ENCODE measurements at regions not wholly inside any gene's neighbourhood (a gene's known extent, or its start where the extent isn't known, plus 50 kb on each side); places are given as distances from the start of the nearest gene placed in this dataset.

DNA sequence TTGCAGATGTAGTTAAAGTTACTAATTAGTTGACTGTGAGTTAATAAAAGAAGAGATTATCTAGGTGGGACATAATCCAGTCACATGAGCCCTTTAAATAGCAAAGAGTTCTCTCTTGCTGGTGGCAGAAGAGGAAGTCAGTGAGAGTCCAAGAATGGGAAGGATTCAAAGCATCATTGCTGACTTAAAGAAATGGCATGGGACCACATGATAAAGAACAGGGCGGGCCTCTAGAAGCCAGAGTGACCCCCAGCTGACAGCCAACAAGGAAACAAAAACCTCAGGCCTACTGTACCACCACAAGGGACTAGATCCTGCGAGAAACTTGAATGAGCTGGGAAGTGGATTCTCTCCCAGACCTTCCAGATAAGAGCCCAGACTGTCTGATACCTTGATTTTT lies 447.2 kb upstream of the CCDC54 start:
- H3K27ac ChIP-seq, result no peak overlapping the region
- TF ChIP-seq, protein P1, sequence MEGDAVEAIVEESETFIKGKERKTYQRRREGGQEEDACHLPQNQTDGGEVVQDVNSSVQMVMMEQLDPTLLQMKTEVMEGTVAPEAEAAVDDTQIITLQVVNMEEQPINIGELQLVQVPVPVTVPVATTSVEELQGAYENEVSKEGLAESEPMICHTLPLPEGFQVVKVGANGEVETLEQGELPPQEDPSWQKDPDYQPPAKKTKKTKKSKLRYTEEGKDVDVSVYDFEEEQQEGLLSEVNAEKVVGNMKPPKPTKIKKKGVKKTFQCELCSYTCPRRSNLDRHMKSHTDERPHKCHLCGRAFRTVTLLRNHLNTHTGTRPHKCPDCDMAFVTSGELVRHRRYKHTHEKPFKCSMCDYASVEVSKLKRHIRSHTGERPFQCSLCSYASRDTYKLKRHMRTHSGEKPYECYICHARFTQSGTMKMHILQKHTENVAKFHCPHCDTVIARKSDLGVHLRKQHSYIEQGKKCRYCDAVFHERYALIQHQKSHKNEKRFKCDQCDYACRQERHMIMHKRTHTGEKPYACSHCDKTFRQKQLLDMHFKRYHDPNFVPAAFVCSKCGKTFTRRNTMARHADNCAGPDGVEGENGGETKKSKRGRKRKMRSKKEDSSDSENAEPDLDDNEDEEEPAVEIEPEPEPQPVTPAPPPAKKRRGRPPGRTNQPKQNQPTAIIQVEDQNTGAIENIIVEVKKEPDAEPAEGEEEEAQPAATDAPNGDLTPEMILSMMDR (IDR thresholded peaks at IDR 0.05), result no peak
- no peak for TF ChIP-seq ZFX (IDR thresholded peaks at IDR 0.05; ENCODE audit: borderline replicate concordance)

- no peak for TF ChIP-seq ZFX (IDR thresholded peaks at IDR 0.05; ENCODE audit: borderline replicate concordance)
- TF ChIP-seq, protein P1 (IDR thresholded peaks at IDR 0.05), result no peak
- H3K27ac ChIP-seq, result no peak overlapping the region
Observed at GRCh38 chr3:106931904-106932303, 445.3 kb upstream of the CCDC54 start.

DNA sequence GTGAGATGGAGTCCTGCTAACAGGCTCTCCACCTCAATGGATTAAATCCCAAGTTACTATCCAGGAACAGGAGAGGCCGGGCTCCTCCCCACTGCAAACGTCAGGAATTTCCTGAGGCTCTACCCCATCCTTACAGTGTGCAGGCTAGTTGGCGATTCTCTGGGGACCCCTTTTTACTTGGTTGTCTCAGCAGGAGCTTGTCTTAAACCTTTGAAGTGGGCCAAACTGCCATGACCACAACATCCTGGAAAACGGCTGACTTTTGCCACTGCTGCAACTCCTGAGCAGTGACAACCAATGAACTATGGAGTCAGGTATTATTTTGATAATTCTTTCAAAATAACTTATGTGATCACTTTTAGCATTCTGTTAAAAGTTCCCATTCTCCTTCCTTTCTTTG lies 440.9 kb upstream of the CCDC54 start:
- TF ChIP-seq, protein P1 (IDR thresholded peaks at IDR 0.05), result no peak
- TF ChIP-seq ZFX (IDR thresholded peaks at IDR 0.05; ENCODE audit: borderline replicate concordance), result no peak
- no peak overlapping the region for H3K27ac ChIP-seq

DNA sequence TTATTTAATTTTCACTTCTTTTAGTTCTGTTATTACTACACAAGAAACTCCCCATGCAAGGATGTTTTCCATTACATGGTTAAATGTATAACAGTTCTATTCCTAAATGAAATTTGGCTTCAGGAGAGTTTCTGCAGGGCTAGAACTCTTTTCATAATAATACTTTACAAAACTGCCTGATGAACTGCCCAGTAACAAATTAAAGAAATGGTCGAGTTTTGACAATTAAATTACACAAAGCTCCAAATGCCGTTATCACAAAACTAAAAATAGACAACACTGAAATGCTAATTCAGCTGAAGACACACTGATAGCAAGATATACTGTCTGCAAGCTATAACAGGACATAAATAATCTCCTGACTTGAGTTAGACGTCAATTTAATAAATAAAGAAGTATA lies 435.2 kb upstream of the CCDC54 start:
- TF ChIP-seq, protein P1 (IDR thresholded peaks at IDR 0.05), result no peak
- no peak for TF ChIP-seq ZFX (IDR thresholded peaks at IDR 0.05; ENCODE audit: borderline replicate concordance)
- H3K27ac ChIP-seq, result no peak overlapping the region

- TF ChIP-seq, protein P1 (IDR thresholded peaks at IDR 0.05), result no peak
- no peak for TF ChIP-seq ZFX (IDR thresholded peaks at IDR 0.05; ENCODE audit: borderline replicate concordance)
Observed at GRCh38 chr3:106943071-106943470, 434.2 kb upstream of the CCDC54 start.

GRCh38 chr3:106945435-106945834 lies 431.8 kb upstream of the CCDC54 start:
- no peak overlapping the region for H3K27ac ChIP-seq
- TF ChIP-seq ZFX (IDR thresholded peaks at IDR 0.05; ENCODE audit: borderline replicate concordance), result no peak
- TF ChIP-seq, protein P1 (IDR thresholded peaks at IDR 0.05), result no peak

More at GRCh38 chr3:106943071-106943470, 434.2 kb upstream of the CCDC54 start:
- no peak overlapping the region for H3K27ac ChIP-seq

DNA sequence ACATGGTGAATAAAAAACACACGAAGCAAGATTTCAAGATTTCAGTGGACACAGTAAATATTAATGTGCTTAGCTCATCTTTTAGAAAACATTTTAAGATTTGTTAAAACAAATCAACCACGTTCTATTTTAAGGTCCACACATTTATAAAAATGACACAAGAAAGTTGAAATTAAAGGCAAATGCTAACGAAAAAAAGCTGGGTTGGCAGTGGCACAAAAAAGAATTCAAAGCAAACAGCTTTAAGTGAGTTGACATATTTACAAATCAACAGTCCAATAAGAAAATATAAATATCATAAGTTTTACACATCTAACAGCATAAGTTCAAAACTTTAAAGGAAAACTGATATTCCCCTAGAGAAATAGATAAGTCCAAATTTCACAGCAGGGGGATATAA lies 430.4 kb upstream of the CCDC54 start:
- no peak overlapping the region for H3K27ac ChIP-seq
- TF ChIP-seq, protein P1 (IDR thresholded peaks at IDR 0.05), result no peak
- TF ChIP-seq ZFX (IDR thresholded peaks at IDR 0.05; ENCODE audit: borderline replicate concordance), result no peak

Measured in 22Rv1 (cell line).